ENCODE measurements at regions not wholly inside any gene's neighbourhood (a gene's known extent, or its start where the extent isn't known, plus 50 kb on each side); places are given as distances from the start of the nearest gene placed in this dataset.

DNA sequence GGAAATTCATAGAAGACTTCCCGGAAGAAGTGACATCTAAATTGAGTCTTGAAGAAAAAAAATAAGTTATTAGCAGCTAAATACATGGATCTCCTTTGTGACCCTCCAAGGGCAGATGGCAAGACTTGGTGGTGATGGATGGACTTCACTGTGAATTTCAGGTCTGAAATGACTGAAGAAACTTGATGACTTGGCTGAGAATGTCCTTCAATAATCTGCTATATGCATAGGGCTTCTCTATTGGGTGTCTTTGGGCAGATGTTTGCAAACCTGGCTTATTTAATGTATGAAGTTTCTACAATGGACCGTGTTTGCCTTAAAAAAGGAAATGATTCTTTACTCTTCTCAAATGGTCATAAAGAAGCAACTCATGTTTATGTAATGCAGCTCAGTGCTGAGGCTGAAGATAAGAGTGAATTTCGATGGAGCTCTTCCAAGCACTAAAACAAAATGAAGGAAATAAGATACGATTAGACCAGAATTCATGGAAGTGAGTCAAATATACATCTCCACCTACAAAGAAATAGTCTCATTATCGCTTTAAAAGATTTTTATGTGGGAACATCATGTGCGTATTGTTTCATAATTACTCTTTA, 116.6 kb upstream of the WDR11 start:
- Histone ChIP-seq H3K4me1 (no peaks in the 10 kb centered on the region), H3K9me3 (replicated peaks) (no peaks in the 10 kb centered on the region), H3K27ac (replicated peaks) (no peak overlapping the region), H3K4me3 (no peak overlapping the region), H3K36me3 (no peaks in the 10 kb centered on the region), H3K27me3 (ENCODE audit: low read depth) (peaks cover 31% of the 10 kb centered on the region)
- DNase-seq = no peak
- intact Hi-C loops (cut with micrococcal nuclease) = no loop called here
- TF ChIP-seq, protein P1, sequence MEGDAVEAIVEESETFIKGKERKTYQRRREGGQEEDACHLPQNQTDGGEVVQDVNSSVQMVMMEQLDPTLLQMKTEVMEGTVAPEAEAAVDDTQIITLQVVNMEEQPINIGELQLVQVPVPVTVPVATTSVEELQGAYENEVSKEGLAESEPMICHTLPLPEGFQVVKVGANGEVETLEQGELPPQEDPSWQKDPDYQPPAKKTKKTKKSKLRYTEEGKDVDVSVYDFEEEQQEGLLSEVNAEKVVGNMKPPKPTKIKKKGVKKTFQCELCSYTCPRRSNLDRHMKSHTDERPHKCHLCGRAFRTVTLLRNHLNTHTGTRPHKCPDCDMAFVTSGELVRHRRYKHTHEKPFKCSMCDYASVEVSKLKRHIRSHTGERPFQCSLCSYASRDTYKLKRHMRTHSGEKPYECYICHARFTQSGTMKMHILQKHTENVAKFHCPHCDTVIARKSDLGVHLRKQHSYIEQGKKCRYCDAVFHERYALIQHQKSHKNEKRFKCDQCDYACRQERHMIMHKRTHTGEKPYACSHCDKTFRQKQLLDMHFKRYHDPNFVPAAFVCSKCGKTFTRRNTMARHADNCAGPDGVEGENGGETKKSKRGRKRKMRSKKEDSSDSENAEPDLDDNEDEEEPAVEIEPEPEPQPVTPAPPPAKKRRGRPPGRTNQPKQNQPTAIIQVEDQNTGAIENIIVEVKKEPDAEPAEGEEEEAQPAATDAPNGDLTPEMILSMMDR (IDR thresholded peaks at IDR 0.05; ENCODE audit: borderline replicate concordance) = no peak

DNA sequence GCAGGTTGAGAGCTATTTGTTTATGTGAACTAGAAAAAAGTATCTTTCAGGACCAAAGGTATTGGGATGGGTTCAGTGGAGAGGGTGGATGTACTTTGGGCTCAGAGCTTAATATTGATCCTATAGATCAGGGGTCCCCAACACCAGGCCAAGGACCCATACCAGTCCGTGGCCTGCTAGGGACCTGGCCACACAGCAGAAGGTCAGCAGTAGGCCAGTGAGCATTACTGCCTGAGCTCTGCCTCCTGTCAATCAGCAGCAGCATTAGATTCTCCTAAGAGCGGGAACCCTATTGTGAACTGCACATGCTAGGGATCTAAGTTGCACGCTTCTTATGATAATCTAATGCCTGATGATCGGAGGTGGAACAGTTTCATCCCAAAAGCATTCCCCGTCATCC, 115.8 kb upstream of the WDR11 start:
- intact Hi-C loops (cut with micrococcal nuclease) = no loop called here
- H3K27me3 ChIP-seq (ENCODE audit: low read depth) = peaks cover 39% of the 10 kb centered on the region
- H3K9me3 ChIP-seq (replicated peaks) = no peaks in the 10 kb centered on the region
- no peaks in the 10 kb centered on the region for H3K4me1 ChIP-seq
- DNase-seq = no peak
- H3K36me3 ChIP-seq = no peaks in the 10 kb centered on the region
- TF ChIP-seq, protein P1 (IDR thresholded peaks at IDR 0.05; ENCODE audit: borderline replicate concordance) = no peak
- H3K4me3 ChIP-seq = no peak overlapping the region
- H3K27ac ChIP-seq (replicated peaks) = no peak overlapping the region

DNA sequence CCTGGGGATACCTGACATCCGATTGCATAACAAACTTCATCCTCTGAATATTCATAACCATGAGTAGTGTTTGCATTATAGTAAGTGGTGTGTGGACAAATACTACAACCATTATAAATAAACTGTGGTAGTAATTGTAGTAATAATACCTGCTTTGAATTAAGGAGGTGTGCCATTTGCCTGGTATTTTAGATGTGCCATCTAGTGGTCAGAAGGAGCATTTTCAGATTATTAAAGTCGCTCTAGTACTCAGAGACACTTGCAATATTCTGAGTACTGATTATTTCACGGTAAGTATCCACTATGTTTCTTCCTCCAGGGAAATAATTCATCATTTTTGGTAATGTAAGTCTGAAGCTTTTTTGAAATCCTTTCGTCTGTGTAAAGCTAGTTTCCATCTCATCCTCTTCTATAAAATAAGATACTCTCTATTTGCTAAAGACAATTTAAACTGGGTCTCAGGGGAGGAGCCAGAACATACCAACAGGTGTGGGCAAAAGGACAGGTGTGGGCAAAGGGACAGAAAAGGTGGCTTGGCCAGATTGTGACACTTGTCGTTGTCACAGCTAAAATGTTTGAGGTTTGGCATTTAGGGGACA, 115.3 kb upstream of the WDR11 start:
- TF ChIP-seq, protein P1 (IDR thresholded peaks at IDR 0.05; ENCODE audit: borderline replicate concordance) = peak; percentile 58
- H3K36me3 ChIP-seq = no peaks in the 10 kb centered on the region
- no peak overlapping the region for H3K4me3 ChIP-seq
- H3K9me3 ChIP-seq (replicated peaks) = no peaks in the 10 kb centered on the region
- H3K27ac ChIP-seq (replicated peaks) = no peak overlapping the region
- no peaks in the 10 kb centered on the region for H3K4me1 ChIP-seq
- peaks cover 44% of the 10 kb centered on the region for H3K27me3 ChIP-seq (ENCODE audit: low read depth)
- intact Hi-C loops (cut with micrococcal nuclease) = no loop called here
- no peak for DNase-seq

DNA sequence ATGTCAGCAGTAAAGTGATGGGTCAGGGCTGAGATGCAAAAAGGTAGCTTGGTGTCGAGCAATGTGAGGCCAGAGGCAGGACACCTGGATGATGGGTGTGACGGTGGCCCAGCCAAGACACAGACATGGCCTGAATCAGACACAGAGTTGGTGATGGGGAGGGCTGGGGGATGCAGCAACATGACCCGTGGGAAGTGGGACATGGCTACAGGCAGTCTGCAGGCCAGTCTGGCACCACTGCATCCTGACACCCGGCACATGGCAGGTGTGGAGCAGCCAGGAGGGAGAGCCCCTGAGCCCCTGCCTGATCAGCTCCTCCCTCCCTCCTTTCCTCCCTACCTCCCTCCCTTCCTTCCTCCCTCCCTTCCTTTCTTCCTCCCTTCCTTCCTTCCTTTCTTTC, 114.8 kb upstream of the WDR11 start:
- intact Hi-C loops (cut with micrococcal nuclease) = no loop called here

DNA sequence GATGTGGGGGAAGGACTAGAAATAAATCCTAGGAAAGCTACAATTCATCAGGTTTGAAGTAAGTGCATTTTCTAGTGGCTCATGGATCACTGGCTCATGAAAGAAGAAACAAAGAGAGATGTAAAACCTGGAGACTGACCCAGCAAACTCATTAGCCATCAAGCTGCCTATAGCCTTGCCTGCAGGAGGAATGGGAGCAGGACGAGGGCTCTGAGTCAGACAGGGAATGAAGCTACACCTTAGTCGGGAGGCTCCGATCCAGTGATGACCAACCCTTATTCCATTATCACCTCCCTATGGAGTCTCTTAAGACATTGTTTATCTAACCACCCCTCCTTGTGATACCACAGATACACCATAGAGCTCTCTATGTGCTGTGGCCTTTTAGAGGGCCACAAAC, 112.5 kb upstream of the WDR11 start:
- H3K36me3 ChIP-seq = no peaks in the 10 kb centered on the region
- H3K27ac ChIP-seq (replicated peaks) = no peak overlapping the region
- no peaks in the 10 kb centered on the region for H3K4me1 ChIP-seq
- H3K27me3 ChIP-seq (ENCODE audit: low read depth) = peaks cover 69% of the 10 kb centered on the region
- TF ChIP-seq, protein P1 (IDR thresholded peaks at IDR 0.05; ENCODE audit: borderline replicate concordance) = no peak
- H3K4me3 ChIP-seq = no peak overlapping the region
- intact Hi-C loops (cut with micrococcal nuclease) = no loop called here
- no peaks in the 10 kb centered on the region for H3K9me3 ChIP-seq (replicated peaks)
- DNase-seq = no peak

More for the DNA sequence above, 114.8 kb upstream of the WDR11 start:
- DNase-seq = no peak
- H3K27ac ChIP-seq (replicated peaks) = no peak overlapping the region
- H3K9me3 ChIP-seq (replicated peaks) = no peaks in the 10 kb centered on the region
- H3K4me1 ChIP-seq = no peaks in the 10 kb centered on the region
- H3K27me3 ChIP-seq (ENCODE audit: low read depth) = peaks cover 48% of the 10 kb centered on the region
- no peak overlapping the region for H3K4me3 ChIP-seq
- TF ChIP-seq, protein P1 (IDR thresholded peaks at IDR 0.05; ENCODE audit: borderline replicate concordance) = no peak
- H3K36me3 ChIP-seq = no peaks in the 10 kb centered on the region

Data from left ventricle myocardium inferior (tissue), 1 donor.